GM19455 (cell line): ENCODE measurements at regions not wholly inside any gene's neighbourhood (a gene's known extent, or its start where the extent isn't known, plus 50 kb on each side); places are given as distances from the start of the nearest gene placed in this dataset.

Experiments
- ATAC-seq: cut with Tn5 transposase; IDR thresholded peaks from one replicate; pipeline ENCODE4 v1.9.1; 2021; ENCODE audit not compliant: unreplicated experiment

DNA sequence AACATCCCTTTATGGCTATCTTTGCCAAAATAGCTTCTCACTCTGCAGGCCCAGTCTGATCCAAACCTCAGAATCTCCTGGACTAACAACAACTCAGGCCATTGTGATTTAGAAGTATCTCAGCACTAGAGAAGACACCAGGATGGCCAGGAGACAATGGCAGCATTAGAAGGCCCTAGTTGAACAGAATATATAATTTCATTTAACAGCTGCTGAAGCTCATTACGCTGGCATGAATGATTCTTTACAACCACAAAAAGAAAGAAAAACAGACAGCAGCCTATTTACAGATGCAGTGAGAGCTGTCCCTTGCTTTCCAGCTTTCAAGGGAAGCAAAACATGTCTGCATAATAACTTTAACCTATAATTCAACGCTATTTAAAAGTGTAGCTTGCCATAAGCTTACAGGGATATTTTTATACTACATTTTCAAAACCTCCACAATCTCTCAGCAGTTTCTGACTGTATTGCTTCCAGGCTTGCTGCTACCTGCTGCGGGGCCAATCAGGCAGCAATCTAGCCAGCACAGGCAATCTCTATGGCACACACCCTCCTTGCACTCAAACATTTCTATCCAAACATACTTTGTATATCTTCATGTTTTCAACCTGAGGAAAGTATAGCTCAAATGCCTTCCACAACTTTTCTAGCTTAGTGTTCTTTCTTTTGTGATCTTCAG is 107.3 kb downstream of the OGFRL1 start:
- ATAC-seq = no peak

DNA sequence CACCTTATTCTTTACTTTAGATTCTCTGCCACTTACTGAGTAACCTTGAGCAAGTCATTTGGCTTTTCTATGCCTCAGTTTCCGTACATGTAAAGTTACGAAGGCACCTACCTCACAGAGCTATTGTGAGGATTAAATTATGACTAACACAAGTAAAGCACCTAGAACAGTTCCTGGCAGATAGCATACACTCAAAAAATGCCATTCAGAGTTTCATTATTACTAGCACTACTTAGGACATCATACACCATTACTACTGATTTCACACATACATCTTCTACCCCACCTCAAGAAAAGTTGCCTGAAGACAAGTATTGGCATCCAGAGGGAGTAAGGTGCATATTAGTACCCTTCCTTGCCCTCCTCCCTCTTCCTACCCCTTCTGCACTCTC is 107.8 kb downstream of the OGFRL1 start:
- ATAC-seq = peak; percentile 76

DNA sequence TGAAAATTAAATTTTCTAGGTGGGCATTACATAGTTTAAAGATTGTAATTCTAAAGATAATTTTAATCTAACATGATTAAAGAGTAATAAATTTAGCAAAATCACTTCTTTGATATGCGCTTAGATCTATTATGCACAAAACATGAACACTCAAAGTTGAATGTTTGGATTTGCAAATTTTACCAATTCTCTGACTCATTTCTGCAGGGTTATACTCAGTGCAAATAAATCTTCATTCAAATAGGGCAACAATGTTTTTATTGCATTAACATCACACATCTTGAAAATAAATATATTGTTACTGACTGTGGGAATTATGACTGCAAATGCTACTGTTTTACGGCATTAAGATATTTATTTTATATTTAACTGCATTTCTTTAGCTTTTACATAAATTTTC is 110.7 kb downstream of the OGFRL1 start:
- ATAC-seq = no peak

GRCh38 chr6:71400852-71401251 is 112.2 kb downstream of the OGFRL1 start:
- ATAC-seq = no peak

DNA sequence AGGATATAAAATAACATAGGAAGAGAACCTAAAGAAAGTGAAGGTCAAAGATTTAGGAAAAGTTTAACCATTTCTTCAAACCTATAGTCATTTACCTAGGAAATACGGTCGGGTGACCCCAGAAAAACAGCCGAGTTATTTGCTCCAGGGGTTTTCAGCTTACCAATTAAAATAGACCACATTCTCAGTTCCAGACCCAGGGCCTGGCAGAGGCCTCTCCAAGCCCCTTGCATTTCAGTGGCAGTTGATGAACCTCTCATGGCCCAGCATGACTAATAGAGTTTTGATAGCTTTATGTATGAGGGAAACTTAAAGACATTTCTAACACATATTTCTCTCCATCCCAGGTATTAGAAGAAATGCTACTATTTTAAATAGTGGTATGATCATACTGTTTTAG is 113.5 kb downstream of the OGFRL1 start:
- ATAC-seq = no peak

DNA sequence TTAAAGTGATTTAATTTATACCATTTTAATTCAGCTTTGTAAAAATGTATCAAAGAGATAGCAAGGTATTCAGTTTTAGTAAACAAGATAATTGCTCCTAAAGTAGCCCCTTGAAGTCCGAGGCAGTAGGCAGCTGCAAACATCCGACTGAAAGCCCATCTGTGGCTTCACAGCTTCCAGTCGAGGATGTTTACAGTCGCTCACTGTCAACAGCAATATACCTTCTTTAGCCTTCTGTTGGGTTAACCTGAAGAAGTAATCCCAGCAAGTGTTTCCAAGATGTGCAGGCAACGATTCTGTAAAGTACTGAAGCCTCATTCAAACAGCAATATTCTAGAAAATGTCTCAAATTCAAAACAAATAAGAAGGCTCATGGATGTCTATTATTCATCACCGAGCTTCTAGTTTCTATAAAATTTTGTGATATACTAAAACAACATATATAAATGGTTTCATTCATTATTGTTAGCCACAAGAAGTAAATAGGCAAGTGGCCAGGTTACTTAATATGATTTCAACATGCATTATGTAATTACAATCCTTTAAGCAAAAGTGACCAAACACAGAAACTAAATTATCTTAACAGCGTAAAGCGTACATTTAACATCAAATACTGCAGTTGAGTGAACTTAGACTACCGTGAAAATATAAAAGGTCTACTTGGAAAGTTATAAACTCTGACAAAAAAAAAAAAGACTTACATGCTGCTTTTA is 115.0 kb downstream of the OGFRL1 start:
- no peak for ATAC-seq

GRCh38 chr6:71404145-71404966 is 115.7 kb downstream of the OGFRL1 start:
- no peak for ATAC-seq

DNA sequence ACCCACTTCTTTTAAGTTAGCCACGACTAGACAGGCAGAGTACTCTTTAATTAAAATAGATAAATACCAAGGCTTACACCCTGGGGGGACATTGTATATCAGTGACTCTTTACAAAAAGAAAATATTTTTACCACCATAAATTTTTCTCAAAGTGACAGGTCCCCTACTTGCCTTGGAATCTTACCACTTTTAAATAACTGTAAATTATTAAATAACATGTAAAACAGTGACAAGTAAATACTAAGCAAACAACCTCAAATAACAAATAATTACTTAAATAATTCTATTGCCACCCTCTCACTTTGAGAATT is 116.3 kb downstream of the OGFRL1 start:
- no peak for ATAC-seq

DNA sequence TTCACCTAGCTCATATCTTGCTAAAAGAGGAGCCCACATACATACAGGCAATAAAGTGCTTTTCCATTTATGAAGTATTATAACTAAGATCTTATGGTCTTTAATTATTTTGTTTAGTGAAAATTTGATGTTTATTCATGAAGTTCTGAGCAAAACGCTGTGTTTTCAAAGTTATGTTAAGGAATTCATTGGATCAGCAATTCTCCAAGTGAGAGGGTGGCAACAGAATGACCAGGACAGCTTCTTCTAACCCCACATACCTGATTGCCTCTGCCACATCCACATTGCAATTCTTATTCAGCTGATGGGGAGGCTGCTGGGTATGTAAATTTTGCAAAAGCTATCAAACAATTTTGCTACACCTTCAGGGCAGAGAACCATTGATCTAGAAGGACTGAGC is 116.8 kb downstream of the OGFRL1 start:
- no peak for ATAC-seq

DNA sequence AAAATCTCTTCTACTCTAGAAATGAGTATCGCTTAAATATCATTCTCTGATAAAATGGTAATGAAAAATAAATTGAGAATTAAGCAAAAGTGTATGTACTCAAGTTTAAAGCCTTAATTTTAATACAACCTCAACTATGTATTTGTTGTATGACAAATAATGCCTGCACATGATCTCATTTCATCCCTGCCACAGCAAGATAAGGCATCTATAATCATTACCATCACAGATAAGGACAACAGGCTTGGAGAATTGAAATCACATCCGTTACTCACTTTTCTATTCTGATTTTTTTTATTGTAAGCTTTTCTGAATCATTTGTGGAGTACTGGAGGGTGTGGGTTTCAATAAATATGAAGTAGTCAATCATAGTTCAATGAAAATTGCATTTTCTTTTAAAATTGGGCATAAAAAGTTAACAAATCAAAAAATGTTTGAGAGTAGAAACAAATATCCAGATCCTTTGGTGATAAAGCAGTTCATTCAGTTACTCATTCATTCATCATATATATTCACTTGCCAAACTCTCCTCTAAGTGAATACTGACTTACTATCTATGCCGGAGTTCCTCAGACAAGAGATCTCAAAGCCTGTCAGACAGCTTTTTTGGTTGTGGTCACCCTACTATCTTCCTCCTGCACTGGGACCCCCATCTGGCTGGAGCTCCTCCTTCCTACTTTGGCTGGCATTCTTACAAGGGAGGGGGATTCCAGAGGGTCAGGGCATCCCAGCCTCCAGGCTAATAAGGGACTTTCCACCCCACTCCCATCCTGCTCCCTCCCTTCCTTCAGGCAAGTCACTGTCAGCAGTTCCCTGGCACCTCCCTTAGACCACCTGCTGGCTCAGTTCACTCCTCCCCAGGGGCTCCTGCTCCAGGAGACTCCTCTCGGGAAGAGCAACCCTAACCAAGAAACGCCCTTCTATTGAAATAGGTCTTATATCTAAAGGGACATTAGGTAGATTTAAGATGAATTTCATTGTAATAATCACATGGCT is 118.6 kb downstream of the OGFRL1 start:
- no peak for ATAC-seq

- no peak for ATAC-seq
Observed at GRCh38 chr6:71408787-71409723, 120.4 kb downstream of the OGFRL1 start.

- no peak for ATAC-seq
Observed at GRCh38 chr6:71410164-71410566, 121.6 kb downstream of the OGFRL1 start.

DNA sequence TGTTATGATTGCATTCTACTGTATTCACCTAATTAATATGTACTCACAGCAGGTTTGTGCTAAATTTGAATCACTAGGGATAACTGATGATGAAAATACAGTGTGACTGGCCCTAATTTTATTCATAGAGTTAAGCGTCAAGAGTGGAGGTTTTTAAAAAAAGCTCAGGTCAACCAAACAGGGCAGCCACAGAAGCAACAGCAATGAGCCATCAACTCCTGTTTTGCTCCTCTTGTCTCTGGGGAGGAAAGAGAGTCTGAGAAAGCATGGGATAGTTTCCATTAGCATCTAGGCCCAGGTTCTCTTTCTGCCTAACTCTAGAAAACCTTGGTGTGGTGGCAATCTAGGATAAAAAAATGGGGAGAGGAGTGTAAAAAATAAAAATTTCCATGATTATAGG is 122.1 kb downstream of the OGFRL1 start:
- ATAC-seq = no peak

DNA sequence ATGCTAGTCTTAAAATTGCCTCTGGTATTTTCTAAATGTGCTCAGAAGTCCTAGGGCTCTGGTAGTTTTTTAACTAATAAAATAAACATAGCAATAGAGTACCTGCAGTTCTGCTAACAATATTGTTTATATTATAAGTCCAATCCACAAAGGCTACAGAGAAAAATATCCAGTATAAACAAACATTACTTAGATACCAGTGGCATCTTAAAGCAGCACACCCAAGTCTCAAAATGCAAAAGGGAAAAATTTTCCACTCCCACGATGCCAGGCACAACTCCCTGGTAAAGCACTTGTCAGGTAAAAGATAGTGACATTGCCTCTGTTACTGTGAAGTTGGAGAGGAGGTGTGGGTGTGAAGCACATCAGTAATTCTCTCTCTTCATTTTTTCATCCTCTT is 123.3 kb downstream of the OGFRL1 start:
- ATAC-seq = no peak

GRCh38 chr6:71412559-71413140 is 124.0 kb downstream of the OGFRL1 start:
- ATAC-seq = no peak

GRCh38 chr6:71414486-71414885 is 125.9 kb downstream of the OGFRL1 start:
- ATAC-seq = no peak

DNA sequence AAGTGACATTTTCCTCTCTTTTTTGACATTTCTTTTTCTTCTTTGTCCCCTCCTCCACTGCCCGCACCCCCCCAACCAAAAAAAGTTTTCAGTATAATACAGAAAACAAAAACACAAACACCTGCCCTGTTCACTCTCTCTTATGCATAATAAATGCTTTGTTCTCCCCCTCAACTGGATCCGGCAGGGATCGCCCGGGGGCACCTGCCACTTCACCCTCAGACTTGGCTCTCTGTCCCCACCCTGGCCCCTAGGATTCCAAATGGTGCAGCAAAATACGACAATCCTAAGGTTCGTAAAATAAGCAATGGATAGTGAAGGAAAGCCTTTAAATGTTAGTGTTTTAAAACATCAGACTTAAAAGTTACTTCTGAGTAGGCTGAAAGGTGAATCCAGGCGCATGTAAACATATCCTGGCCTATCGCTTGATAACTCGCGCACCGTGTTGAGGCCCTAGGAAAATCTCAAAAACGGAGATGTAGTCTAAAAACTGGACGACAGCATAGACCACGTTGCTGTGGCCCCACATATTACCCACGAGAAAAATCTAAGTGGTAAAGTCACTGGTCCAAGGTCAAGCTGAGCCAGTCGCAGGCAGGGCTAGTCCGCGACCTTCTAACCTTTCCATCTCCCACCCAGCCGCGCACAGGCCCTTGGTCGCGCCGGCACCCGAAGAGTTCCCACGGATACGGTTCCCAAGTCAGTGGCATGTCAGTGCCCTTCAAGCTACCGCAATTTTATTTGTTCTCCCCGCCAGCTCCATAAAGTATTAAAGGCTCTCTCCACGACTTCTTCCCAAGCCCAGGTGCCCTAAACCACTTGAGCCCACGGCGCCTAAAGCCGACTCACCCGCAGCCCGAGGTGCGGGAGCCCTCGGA is 130.8 kb downstream of the OGFRL1 start:
- ATAC-seq = no peak

- peak; percentile 52 for ATAC-seq
Observed at GRCh38 chr6:71420095-71420692, 131.6 kb downstream of the OGFRL1 start.
